OCI-LY7 (cell line): ENCODE measurements at regions not wholly inside any gene's neighbourhood (a gene's known extent, or its start where the extent isn't known, plus 50 kb on each side); places are given as distances from the start of the nearest gene placed in this dataset.
"Not testable (repeated sequence)": the region's sequence is repeated elsewhere in the genome, so short reads cannot be mapped to it uniquely, and the experiment has no call there.

Experiments used
- CTCF ChIP-seq: fragments of 200-600 bp; sonication (generic); conservative IDR thresholded peaks from 2 replicates; pipeline ENCODE4 v1.5.1; 2014; ENCODE audit warnings: mild to moderate bottlenecking, antibody characterized with exemption, low read length, moderate library complexity, mixed read lengths
- EZH2phosphoT487 ChIP-seq: fragments of 200-600 bp; sonication (generic); IDR thresholded peaks from 2 replicates; pipeline ENCODE4 v1.6.1; 2018; ENCODE audit warnings: low read depth, borderline replicate concordance, mild to moderate bottlenecking, mixed run types, antibody characterized with exemption, low read length, moderate library complexity, mixed read lengths

- not testable (repeated sequence) for TF ChIP-seq CTCF, EZH2phosphoT487
Observed at GRCh38 chr16:59809488-59809887, 1075.4 kb upstream of the GOT2 start.
